GM19467 (cell line): ENCODE measurements at regions not wholly inside any gene's neighbourhood (a gene's known extent, or its start where the extent isn't known, plus 50 kb on each side); places are given as distances from the start of the nearest gene placed in this dataset.

Experiments
- ATAC-seq: cut with Tn5 transposase; IDR thresholded peaks from one replicate; pipeline ENCODE4 v1.9.1; 2021; ENCODE audit warnings: mild to moderate bottlenecking, moderate library complexity; ENCODE audit not compliant: unreplicated experiment

DNA sequence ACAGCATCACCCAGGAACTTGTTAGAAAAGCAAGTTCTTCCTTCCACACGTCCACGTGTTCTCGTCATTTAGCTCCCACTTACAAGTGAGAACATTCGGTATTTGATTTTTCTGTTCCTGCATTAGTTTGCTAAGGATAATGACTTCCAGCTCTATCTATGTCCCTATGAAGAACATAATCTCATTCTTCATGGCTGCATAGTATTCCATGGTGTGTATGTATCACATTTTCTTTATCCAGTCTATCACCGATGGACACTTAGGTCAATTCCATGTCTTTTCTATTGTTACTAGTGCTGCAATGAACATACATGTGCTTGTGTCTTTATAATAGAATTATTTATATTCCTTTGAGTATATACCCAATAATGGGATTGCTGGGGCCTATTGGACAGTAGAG lies 368.7 kb upstream of the RUNX1 start:
- ATAC-seq = no peak

DNA sequence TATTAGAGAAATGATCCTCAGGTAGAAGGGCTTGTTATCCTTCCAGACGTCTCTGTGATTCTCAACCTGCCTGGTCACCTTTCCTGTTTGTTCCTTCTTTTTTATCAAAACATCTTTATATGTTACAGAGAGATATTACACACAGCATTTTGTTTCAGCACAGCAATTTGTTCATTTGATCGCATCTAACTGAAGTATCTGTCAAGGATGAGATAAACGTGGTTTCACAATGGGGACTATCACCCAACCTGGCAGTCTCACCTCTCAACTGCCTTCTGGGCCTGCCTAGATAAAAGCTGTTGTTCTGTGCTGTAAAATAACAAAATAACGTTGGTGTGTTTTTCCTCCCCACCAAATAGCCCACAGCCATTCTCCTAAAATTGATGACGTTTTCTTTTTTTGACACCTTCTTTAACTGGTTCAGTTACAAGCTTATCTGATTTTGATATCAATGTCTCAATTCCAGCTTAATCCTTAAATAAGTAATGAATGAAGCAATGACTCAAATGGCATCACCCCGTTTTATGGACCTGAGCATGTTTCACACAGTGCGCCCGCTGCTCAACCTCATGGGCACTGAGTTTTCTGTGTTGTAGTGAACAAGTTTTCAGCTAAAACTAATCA lies 367.9 kb upstream of the RUNX1 start:
- ATAC-seq = no peak

DNA sequence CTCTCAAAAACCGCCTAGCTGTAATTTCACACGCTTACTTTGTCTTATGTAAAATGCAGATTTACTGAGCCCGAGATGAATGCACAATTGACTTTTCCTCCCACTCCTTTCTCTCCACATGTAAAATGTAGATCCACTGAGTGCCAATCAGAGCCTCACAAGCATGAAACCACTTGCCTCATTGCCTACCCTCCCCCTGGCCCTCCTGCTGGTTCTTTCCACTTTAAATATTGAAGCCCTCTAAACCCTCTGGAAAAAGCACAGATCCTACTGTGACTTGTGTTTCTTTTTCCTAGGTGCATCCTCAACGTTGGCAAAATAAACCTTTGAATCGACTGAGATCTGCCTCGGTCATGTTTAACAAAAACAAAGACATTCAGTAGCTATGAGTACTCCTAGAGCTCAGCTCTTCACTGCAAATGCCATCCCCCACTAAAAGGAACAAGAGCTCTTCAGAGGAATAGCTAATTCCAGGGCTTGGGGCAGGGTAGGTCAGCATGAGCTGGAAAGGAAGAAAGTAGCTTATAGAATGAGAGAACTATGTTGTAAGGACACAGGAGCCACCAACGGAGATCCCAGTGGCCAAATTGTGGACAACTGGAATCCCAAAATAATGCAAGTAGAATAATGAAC lies 365.5 kb upstream of the RUNX1 start:
- no peak for ATAC-seq

DNA sequence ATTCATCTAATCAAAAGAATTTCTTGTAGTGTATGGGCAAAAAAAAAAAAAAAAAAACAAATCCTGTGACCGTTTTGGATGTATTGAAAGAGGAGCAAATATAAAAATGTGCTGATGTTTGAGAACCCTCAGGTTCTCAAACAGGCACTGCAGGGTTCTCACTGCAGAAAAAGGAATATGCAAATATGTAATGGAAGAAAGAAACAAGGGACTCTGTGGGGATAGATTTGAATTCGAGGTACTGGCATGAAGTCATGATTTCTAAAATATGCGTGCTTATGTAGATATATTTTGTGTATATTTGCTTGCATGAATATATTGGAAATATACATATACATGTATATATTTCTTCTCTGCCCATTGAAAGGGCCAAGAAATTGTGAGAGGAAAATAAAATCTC lies 365.0 kb upstream of the RUNX1 start:
- no peak for ATAC-seq

DNA sequence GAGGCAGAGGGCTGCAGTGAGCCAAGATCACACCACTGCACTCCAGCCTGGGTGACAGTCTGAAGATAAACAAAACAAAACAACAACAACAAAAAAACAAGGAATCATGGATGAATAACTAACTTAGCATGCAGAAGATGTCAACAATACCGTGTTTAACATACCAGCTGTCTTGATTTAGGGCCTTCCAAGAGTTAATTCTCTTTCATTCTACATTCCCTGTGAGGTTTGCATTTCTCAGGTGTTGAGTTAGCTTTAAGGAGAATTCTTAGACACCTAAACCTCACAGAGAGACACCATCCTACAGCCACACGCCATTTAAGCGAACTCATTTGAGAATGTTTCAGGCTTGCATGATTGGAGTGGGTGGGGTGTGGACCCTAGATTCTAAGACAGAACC lies 363.1 kb upstream of the RUNX1 start:
- ATAC-seq = no peak

DNA sequence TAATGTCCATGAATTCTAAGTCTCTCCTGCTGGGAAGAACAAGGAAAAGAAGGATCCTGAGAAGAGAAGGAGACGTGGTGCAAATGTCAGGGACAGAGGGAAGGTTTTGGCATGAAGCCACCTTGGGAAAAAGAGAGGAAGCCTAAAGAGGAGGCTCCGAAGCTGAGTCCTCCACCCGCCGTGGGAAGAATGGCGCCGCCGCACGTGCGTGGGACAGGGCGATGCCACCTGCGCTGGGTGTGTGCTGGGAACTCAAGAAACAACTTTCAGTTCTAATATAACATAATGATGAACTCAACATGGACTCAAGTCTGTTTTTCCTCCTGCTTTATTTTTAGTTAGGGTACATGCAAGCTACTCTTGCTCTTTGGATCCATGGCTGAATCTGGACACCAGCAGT lies 362.3 kb upstream of the RUNX1 start:
- ATAC-seq = no peak

DNA sequence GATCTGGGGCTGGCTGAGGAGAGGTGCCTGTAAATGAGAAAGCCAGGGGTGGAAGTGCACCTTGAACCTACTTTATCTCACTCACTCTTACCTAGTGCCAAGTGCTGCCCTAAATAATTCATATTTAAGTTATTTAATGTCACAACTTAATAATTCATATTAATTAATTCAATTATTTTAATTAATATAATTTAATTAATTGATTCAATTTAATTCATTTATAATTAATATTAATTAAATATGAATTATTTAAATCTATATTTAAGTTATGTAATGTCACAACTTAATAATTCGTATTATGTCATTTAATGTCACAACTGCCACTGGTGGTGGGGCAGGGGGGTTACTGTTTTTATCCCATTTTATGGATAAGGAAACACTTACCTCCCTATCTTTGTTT lies 361.6 kb upstream of the RUNX1 start:
- no peak for ATAC-seq

DNA sequence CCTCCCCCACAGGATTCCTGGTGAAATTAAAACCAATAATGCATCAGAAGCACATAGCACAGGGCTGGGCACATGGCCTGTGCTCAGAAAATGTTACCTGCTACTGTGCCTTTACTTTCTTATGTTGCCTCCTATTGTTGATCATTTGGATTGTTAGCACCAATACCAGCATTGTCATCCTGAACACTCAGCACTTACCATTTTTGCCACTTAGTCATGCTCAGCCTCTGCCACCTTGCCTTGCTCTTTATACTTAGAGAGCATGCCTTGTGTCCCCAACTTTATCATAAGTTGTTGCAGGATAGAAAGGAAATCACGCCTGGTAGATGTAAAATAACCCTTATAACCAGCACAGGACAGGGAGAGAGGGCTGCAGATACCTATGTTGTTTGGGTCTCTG lies 361.0 kb upstream of the RUNX1 start:
- ATAC-seq = no peak

DNA sequence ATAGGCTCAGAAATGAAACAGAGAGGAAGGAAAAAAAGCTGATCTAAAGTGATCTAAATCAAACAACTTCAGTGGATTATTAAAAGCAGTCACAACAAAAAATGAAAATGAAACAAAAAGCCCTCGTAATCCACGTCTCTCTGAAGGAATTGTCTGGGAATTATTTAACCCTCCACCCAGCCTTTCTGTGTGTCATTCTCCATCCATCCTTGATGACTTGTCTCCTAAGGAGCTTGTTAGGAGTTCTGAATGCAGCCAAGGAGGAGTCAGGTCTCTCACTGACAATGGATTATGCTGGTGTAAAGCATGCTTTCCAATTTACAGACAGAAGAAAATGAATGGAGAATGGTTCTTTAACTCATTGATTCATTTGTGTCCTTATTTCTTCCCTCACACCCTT lies 359.3 kb upstream of the RUNX1 start:
- no peak for ATAC-seq

DNA sequence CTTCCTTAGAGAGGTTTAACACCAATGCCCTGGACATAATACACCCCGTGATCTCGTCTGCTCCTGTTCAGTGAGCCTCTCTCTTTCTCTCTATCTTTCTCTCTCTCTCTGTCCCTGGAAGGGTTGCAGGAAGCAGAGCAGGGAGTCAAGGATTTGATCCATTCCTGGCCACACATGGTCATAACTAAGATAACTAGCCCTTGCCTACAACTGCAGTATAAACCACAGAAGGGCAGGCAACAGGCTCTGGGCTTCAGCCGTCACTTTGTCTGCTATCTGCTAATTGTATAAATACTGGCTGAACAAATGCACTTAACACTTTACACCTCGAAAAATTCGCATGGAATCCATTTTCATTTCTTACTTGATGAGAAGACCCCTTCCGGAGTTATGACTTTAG lies 357.5 kb upstream of the RUNX1 start:
- no peak for ATAC-seq

DNA sequence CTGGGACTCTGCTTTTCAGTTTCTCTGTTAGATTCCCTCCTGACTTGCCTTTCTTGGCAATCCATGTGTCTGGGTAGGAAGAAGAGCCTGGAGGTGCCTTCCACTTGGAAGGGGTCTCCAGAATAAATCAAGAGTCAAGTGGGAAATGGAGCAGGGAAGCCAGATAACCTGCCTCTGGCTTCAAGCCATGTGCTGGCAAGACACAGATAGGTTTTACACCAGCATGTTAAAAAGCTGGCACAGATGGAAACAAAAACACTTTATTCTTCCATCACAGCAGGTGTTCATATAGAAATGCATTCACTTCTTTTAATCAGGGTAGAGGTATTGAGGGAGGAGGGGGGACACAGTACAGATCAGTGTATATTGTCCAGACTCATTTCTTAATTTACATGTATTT lies 356.9 kb upstream of the RUNX1 start:
- no peak for ATAC-seq

DNA sequence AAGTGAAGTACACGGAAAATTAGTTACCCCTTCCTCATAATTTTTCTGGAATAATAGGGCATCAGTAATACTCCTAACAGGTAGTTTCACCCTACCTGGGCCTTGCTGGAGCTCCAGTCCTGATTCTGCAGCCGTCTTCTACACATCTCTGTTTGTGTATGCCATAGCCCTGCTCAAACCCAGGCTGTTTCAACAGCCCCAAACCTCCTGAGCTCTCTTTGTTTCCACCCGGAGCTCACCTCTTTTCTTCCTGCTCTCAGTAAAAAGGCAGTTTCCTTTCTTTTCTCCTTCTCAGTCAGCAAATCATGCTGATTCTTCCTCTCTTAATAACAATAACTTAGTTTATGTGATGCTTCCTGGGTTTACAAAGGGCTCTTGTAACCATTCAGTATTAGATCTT lies 355.1 kb upstream of the RUNX1 start:
- ATAC-seq = no peak

DNA sequence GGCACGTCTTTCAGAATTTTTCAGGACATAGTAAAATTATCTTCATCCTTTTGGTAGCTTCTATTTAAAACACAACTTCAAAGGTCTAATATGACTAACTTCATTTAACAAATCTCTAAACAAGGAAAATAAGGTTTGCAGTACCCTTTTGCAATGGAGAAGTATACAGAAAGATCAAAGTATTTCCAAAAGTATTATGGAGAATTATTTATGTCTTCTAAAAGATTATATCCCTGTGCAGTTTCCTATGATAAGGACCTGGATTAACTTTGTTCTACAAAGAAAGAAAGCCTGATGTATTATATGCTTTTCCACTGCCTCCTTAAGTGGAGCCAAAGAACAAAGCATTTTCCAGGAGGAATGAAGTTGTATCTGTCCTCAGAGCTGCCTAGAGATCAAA lies 353.0 kb upstream of the RUNX1 start:
- ATAC-seq = no peak

DNA sequence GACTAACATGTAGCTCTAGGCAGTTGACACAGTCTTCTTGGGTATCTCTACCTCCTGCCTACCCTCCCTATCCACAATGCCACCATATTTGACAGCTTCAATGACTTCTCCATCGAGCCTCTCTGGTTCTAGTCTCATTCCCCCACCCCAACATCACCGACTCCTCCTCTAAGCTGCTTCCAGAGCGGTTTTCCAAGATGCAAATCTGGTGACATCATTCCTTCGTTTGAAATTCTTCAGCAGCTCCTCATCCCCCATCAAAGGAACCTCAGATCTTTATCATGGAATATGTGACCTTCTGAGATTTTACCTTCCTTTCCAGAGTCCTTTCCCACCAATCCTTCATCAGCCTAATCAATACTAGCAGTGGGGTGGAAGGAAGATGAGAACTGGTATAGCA lies 352.4 kb upstream of the RUNX1 start:
- no peak for ATAC-seq

DNA sequence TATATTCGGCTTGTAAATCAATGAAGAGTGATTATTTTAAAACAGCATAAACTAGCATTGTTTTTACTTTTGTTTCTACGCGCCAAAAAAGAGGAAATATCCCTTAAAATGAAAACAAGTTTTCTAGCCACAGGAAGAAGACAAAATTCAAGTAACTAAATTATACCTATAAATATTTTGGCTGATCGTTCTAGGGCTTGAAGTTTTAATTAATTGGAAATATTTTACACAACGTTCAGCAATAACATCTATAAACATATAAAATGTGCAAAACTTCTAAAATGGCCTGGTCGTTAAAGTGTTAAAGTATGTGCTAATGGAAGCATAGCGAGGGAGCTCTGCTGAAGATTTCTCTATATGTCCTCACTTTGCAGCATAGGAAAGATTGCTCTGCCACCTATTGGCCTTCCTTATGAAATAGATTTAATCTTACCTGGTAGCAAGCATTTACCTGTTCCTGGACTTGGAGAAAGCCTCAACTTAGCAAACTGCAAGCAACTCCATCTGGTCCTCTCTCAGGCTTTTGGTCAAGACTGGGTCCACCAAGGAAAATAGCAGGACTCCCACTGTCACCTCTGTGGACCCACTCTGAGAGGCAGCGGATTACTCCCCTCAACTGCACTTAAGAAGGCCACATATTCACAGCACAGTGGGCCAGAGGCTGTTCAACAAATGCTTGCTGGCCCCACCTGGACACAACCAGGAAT lies 351.3 kb upstream of the RUNX1 start:
- ATAC-seq = no peak

DNA sequence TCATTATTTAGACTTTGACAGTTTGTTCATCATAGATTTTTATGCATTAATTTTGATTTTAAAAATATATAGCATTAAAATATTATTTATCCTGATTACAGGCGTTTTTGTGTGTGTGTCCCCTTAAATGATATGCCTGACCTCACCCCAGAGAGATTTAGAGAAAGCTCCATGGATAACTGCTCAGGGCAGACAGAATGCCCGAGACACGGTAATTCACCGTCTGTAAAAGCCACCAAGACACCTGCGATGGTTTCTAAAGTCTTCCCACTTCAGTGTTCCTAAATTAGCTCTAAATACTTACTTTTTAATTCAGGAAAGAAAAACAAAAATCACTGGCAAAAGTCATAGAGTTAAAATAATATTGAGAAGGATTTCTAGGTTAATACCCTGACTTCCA lies 350.6 kb upstream of the RUNX1 start:
- no peak for ATAC-seq

DNA sequence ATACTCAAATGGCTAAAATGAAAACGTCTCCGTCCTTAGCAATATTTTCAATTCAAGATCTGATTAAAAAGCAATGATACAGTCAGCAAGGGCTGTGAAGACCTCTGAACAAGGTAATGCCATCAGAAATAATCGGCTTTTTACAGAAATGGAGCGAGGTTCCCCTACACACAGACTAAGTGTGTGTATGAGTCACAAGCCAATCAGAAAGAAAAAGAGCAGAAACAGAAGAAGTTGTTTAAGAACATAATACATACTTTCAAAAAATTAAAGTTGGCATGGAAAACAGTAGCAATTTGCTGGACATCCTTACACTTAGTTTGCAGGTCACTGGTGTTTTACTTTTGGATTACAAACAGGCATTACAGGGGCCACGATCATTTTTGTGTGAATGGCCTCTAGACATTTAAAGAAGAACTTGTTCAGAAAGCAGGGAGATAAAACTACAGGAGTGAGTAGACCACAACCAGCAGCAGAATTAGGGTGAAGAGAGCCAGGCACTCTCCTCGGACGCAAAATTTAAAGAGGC lies 350.0 kb upstream of the RUNX1 start:
- ATAC-seq = no peak

DNA sequence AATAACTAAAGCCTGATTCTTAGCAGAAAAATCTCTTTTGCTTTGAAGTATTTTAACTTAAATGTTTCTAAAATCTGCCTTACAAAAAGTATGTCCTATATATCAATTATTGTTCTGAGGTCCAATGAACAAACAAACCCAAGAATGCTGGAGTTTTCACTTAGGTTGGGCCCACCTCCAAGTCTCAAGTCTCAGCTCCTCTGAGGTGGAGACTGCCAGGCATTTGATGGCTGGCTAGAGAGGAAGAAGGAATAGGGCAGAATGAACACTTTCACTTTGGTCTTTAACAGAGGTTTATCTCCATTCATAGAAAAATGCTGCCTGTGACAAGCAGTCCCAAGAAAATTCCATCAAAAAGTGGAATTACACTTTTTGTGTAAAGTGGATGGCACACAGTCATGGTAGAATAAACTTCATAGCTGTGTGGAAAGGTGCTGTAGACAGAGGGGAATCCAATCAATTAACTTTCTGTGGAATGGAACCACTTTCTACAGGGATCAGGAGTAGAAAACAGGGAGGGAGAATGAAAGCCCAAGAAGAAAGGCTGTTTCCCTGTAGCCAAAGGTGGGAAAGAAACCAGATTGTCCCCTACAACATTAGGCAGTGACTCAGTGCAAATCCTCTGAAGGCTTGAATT lies 349.4 kb upstream of the RUNX1 start:
- no peak for ATAC-seq

DNA sequence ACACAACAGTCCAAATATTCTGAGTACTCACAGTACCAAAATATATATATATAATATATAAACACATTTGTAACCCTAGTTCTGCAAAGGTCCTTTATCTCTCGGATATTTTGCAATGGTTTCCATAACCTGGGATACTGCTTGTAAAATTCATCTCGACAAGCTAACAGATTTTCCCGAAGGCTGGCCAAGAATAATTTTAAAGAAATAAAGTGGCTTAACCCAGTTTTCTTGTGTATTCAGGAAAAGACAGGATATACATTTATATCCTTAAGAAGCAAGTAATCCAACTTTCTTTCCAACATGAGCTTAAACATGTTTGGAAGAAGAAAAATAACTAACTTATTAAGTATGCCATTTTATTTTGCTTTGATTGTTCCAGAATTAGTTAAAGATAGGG lies 348.7 kb upstream of the RUNX1 start:
- ATAC-seq = no peak

DNA sequence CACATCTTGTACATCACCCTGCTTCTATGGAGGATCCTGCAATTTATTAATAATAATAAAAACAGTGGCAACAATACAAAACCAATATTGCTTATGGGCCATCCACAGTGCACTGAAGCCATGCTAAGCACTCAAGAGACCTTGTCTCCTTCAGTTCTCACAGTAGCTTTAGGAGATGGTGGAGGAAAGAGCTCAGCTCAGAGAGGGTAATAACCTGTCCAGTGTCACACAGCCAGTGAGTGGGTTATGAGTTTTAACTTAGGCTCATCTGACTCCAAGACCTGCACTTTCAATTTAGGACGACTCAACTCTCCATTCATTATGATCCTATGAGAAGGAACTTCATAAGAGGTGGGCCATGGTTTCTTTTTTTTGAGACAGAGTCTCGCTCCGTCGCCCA lies 347.6 kb upstream of the RUNX1 start:
- no peak for ATAC-seq

DNA sequence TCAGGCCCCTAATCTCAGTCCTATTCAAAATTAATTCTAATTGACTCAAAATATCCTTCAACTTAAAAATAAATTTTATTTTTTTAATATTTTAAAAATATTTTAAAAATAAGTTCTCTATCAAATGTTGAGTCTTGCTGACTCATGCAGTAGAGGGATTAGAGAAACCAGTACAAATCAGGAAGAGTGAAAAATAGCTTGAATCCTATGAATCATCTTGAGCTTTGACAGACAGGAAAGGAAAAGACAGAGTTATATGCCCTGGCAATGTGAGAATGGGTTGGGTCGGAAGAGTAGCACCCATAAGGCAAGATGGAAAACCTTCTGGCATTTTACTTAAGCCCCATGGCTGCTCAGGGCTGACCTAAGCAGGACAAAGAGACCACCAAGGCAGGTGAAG lies 346.6 kb upstream of the RUNX1 start:
- ATAC-seq = no peak
